IMR-90 (cell line): ENCODE measurements at regions not wholly inside any gene's neighbourhood (a gene's known extent, or its start where the extent isn't known, plus 50 kb on each side); places are given as distances from the start of the nearest gene placed in this dataset.

ENCODE experiments used
- ATAC-seq: fragments of 200-7000 bp; cut with Tn5 transposase; 2 replicates; pipeline ENCODE4 v1.9.1; 2020; ENCODE audit warnings: low read depth, mild to moderate bottlenecking, moderate library complexity
- BruUV-seq: library from RNA; stranded (reverse); fragments of 400-500 nt; replicated peaks from 2 replicates; lab custom pipeline; 2021; lab: Mats Ljungman, UMichigan
- CTCF ChIA-PET: fragments of 300-600 bp; formaldehyde crosslinking; extraction: SDS; loops from one replicate; lab custom pipeline; 2021; ENCODE audit warnings: antibody characterized with exemption; lab: Yijun Ruan, JAX
- POLR2A ChIA-PET: fragments of 300-600 bp; sonication (Branson Sonifier 250); formaldehyde crosslinking; loops from one replicate; lab custom pipeline; 2022; ENCODE audit warnings: antibody characterized with exemption; ENCODE audit not compliant: unreplicated experiment; lab: Charles Lee
- DNase-seq: peaks from one replicate; pipeline ENCODE4 v3.0.0; 2013
- H2AFZ ChIP-seq: replicated peaks from 2 replicates; pipeline ENCODE3; 2013; ENCODE audit warnings: low read length, mild to moderate bottlenecking; ENCODE audit not compliant: poor library complexity
- H2AK5ac ChIP-seq: 2 replicates; pipeline ENCODE4 v1.6.1; 2013; ENCODE audit warnings: low read depth, low read length, inconsistent platforms
- H2AK9ac ChIP-seq: replicated peaks from 2 replicates; pipeline ENCODE3; 2013; ENCODE audit warnings: mild to moderate bottlenecking, low read depth, low read length, moderate library complexity; ENCODE audit not compliant: poor library complexity
- H2BK120ac ChIP-seq: 2 replicates; pipeline ENCODE4 v1.6.1; 2013; ENCODE audit warnings: low read depth, low read length, inconsistent platforms
- H2BK15ac ChIP-seq: 3 replicates; pipeline ENCODE4 v1.6.1; 2013; ENCODE audit warnings: low read depth, low read length, inconsistent platforms
- H2BK20ac ChIP-seq: 2 replicates; pipeline ENCODE4 v1.6.1; 2013; ENCODE audit warnings: low read depth, mild to moderate bottlenecking, inconsistent platforms, low read length, moderate library complexity
- H2BK5ac ChIP-seq: 2 replicates; pipeline ENCODE4 v1.6.1; 2013; ENCODE audit warnings: mild to moderate bottlenecking, low read depth, low read length, inconsistent platforms; ENCODE audit not compliant: poor library complexity, severe bottlenecking
- H3K14ac ChIP-seq: replicated peaks from 2 replicates; pipeline ENCODE4 v1.6.1; 2013; ENCODE audit warnings: low read depth, low read length, inconsistent platforms
- H3K18ac ChIP-seq: 2 replicates; pipeline ENCODE4 v1.6.1; 2013; ENCODE audit warnings: low read depth, low read length, control low read depth
- H3K23ac ChIP-seq: 2 replicates; pipeline ENCODE4 v1.6.1; 2013; ENCODE audit warnings: low read depth, low read length, inconsistent platforms
- H3K27ac ChIP-seq: 2 replicates; pipeline ENCODE4 v1.5.1; 2013; ENCODE audit warnings: mild to moderate bottlenecking, control low read depth, low read length; ENCODE audit not compliant: insufficient read depth
- H3K27me3 ChIP-seq: 2 replicates; pipeline ENCODE4 v1.6.1; 2013; ENCODE audit warnings: low read length; ENCODE audit not compliant: control insufficient read depth, insufficient read depth
- H3K36me3 ChIP-seq: 2 replicates; pipeline ENCODE4 v1.6.1; 2013; ENCODE audit warnings: low read length, mixed read lengths; ENCODE audit not compliant: control insufficient read depth, insufficient read depth
- H3K4ac ChIP-seq: 2 replicates; pipeline ENCODE4 v1.6.1; 2013; ENCODE audit warnings: low read depth, low read length, inconsistent platforms
- H3K4me1 ChIP-seq: 2 replicates; pipeline ENCODE4 v1.6.1; 2013; ENCODE audit warnings: low read length, mixed read lengths; ENCODE audit not compliant: control insufficient read depth, insufficient read depth
- H3K4me2 ChIP-seq: 2 replicates; pipeline ENCODE4 v1.6.1; 2013; ENCODE audit warnings: low read depth, mild to moderate bottlenecking, control low read depth, low read length, moderate library complexity
- H3K4me3 ChIP-seq: 2 replicates; pipeline ENCODE4 v1.5.1; 2013; ENCODE audit warnings: low read depth, mild to moderate bottlenecking, control low read depth, low read length, moderate library complexity; ENCODE audit not compliant: insufficient read depth
- H3K56ac ChIP-seq: 2 replicates; pipeline ENCODE4 v1.6.1; 2013; ENCODE audit warnings: low read length, inconsistent platforms; ENCODE audit not compliant: insufficient read depth; ENCODE audit errors: extremely low read depth
- H3K79me1 ChIP-seq, 2 experiments: 2 replicates each; pipeline ENCODE4 v1.6.1; 2013; ENCODE audit warnings: low read length in 2 of 2, inconsistent platforms in 1 of 2, low read depth in 1 of 2
- H3K9ac ChIP-seq: 2 replicates; pipeline ENCODE4 v1.6.1; 2013; ENCODE audit warnings: low read depth, low read length, control low read depth
- H3K9me1 ChIP-seq: 2 replicates; pipeline ENCODE4 v1.6.1; 2013; ENCODE audit warnings: low read length, inconsistent platforms; ENCODE audit not compliant: insufficient read depth
- H3K9me3 ChIP-seq: 2 replicates; pipeline ENCODE4 v1.6.1; 2013; ENCODE audit warnings: low read length; ENCODE audit not compliant: control insufficient read depth, insufficient read depth
- H4K20me1 ChIP-seq: 2 replicates; pipeline ENCODE4 v1.6.1; 2013; ENCODE audit warnings: low read length, inconsistent platforms; ENCODE audit not compliant: insufficient read depth
- H4K5ac ChIP-seq: 2 replicates; pipeline ENCODE4 v1.6.1; 2013; ENCODE audit warnings: mild to moderate bottlenecking, low read depth, low read length, control low read depth
- H4K8ac ChIP-seq, 2 experiments: 2 replicates each; pipeline ENCODE4 v1.6.1; 2013; ENCODE audit warnings: low read depth in 2 of 2, low read length in 2 of 2, control low read depth in 1 of 2, inconsistent platforms in 1 of 2
- H4K91ac ChIP-seq: 2 replicates; pipeline ENCODE4 v1.6.1; 2013; ENCODE audit warnings: low read depth, low read length, inconsistent platforms; ENCODE audit not compliant: insufficient read depth
- NFE2L2 ChIP-seq: fragments of 150-350 bp; IDR thresholded peaks from 2 replicates; pipeline ENCODE4 v1.6.1; 2016; ENCODE audit warnings: low read depth, mild to moderate bottlenecking, low read length
- WGBS, 2 experiments: methylation state at CpG; one replicate each; pipeline versions ENCODE4 v1.1.5 to v1.1.7; 2013; ENCODE audit warnings: missing lambda C conversion rate in 2 of 2; ENCODE audit not compliant: insufficient read length in 1 of 2; ENCODE audit errors: extremely low coverage in 2 of 2; 5-methylcytosine and 5-hydroxymethylcytosine counted together
- dilution Hi-C: fragments of 300-500 bp; cut with HindIII; formaldehyde crosslinking; loops from one replicate; pipeline ENCODE4 v1.14.3; 2018; ENCODE audit warnings: low sequenced_read_pairs; ENCODE audit not compliant: unreplicated experiment
- in situ Hi-C: fragments of 300-500 bp; cut with MboI; formaldehyde crosslinking; loops from 3 replicates; pipeline ENCODE4 v1.14.3; 2019; ENCODE audit warnings: low sequenced_read_pairs, inconsistent platforms, mixed read lengths
- intact Hi-C: fragments of 100-400 bp; cut with micrococcal nuclease; formaldehyde crosslinking; loops from 2 replicates; pipeline ENCODE4 v1.10.0; 2022

DNA sequence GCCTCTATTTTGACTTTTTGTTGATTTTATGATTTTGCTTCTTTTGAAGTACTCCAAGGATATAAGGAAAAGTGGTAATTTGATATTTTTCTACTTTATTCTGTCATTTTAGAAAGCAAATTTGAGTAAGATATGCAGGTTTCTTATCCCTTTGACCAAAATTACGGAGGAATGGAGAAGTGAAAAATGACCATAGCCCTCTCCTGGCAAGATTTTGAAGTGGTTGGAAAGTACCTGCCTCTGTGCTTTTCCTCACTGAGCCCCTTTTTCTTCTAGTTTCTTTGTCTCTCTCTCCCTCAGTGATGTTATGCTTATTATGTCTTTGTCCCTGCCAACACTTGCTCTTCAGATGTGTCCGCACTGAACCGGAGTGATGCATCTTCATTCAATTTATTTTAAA, 898.1 kb downstream of the EPHA4 start:
- no CpG with 5 or more reads among the region's 3 CpGs for WGBS, 2 experiments
- no peaks in the 10 kb centered on the region for H3K4me1 ChIP-seq
- H3K9me1 ChIP-seq: no peaks in the 10 kb centered on the region
- no peak overlapping the region for H3K4ac ChIP-seq
- H3K27ac ChIP-seq: no peak overlapping the region
- H2BK5ac ChIP-seq: no peak overlapping the region
- no peak overlapping the region for H3K4me2 ChIP-seq
- H2BK15ac ChIP-seq: no peak overlapping the region
- H3K9me3 ChIP-seq: no peaks in the 10 kb centered on the region
- H2AFZ ChIP-seq: no peak overlapping the region
- no peaks in the 10 kb centered on the region for H3K79me1 ChIP-seq
- H4K20me1 ChIP-seq: no peaks in the 10 kb centered on the region
- H2AK5ac ChIP-seq: no peak overlapping the region
- in situ Hi-C loops (no loop called here), dilution Hi-C loops (no loop called here), intact Hi-C loops (no loop called here)
- no peak overlapping the region for H2BK120ac ChIP-seq
- H3K36me3 ChIP-seq: no peaks in the 10 kb centered on the region
- H3K27me3 ChIP-seq: no peaks in the 10 kb centered on the region
- DNase-seq (no peak), ATAC-seq (no peak)
- no peak overlapping the region for H4K8ac ChIP-seq
- H3K18ac ChIP-seq: no peak overlapping the region
- no peak overlapping the region for H3K56ac ChIP-seq
- no peak overlapping the region for H4K5ac ChIP-seq
- ChIA-PET CTCF (no interaction called here), POLR2A (no interaction called here)
- TF ChIP-seq NFE2L2: no peak
- no peak overlapping the region for H2BK20ac ChIP-seq
- H2AK9ac ChIP-seq: no peak overlapping the region
- no TSS peak for BruUV-seq
- H4K91ac ChIP-seq: no peak overlapping the region
- H3K4me3 ChIP-seq: no peak overlapping the region
- H3K14ac ChIP-seq: no peak overlapping the region
- H3K23ac ChIP-seq: no peak overlapping the region
- H3K9ac ChIP-seq: no peak overlapping the region
